Colon (tissue), 2 donors: ENCODE measurements at regions not wholly inside any gene's neighbourhood (a gene's known extent, or its start where the extent isn't known, plus 50 kb on each side); places are given as distances from the start of the nearest gene placed in this dataset.
"Not testable (repeated sequence)": the region's sequence is repeated elsewhere in the genome, so short reads cannot be mapped to it uniquely, and the experiment has no call there.

ENCODE experiments used
- FAIRE-seq: peaks from 2 replicates; lab custom pipeline; 2012; peaks lifted over from hg19 to GRCh38; lab: Jason Lieb, UNC
- donor health status: control.
- donor health status: control.

DNA sequence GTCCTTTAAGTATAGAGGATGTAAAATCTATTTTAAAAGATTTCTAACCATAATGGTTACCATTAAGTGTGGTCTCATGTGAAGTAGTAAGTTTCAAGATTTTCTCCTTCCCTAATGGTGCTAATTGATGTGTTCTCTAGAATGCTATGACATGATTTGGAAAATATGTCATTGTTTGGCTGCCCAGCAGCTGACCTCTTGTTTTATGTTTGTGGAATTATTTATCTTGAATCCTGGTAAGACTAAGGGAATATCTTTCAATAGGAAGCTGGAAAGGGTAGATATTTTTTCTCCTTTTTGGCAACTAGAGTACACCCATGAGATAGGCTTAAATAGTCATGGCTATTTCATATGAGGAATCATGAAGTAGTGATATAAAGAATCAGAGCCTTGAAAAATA, 139.8 kb upstream of the CHODL start:
- no peak for FAIRE-seq

DNA sequence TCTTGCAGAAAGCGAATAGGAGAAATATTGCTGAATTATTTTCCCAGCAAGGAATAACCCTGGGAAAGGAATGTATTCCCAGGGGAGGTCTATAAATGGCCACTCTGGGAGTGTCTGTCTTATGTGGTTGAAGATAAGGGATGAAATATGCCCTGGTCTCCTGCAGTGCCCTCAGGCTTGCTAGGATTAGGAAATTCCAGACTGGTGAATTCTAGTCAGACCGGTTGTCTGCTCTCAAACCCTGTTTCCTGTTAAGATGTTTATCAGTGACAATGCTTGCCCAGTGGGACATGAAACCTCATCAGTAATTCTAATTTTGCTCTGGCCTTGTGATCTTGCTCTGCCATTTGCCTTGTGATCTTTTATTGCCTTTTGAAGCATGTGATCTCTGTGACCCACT, 148.2 kb upstream of the CHODL start:
- not testable (repeated sequence) for FAIRE-seq

- no peak for FAIRE-seq
These were observed 154.8 kb upstream of the CHODL start for GRCh38 chr21:18089786-18090185.

DNA sequence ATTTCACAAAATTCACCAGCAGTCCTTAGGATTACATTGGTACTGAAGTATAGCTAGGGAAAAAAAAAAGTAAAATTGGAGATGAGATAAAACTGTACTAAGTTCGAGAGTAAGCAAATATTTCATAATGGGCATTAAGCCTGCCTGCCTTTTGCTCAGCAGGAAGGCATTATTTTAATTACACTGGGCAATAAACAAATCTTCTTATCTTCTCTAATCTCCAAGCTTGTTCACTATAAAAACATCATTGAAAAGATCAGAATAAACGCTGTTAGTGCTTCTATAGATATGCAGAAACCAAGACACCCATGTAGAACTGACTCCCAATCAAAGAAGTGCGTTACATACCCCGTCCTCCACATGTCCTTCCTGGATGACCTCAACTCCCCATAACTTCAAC, 174.2 kb upstream of the CHODL start:
- no peak for FAIRE-seq

DNA sequence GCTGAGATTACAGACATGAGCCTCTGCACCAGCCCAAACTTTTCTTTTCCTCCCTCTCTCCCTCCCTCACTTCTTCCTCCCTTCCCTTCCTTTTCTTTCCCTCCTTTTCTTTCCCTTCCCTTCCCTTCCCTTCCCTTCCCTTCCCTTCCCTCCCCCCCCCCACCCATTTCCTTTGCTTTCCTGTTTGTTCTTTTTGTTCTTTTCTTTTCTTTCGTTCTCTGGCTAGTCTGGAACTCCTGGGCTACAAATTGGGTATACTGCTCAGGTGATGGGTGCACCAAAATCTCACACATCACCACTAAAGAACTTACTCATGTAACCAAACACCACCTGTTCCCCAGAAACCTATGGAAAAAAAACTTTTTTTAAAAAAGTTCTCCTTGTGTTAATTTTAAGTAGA, 174.8 kb upstream of the CHODL start:
- no peak for FAIRE-seq

DNA sequence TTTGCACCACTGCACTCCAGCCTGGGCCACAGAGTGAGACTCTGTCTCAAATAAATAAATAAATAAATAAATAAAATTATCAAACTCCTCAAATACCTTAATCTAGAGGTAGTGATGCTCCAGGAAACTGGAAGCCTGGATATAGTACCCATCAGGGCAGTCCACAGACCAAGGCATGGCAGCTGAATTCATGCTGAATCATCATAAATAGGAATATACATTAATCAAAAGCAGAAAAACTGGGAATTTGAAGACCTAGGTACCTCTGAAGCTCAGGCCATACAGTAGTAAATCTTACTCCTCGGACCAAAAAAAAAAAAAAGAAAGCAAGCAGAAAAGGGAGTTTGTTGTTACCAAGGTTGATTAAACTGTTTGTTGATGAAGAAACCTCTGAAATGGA, 184.2 kb upstream of the CHODL start:
- FAIRE-seq = no peak

DNA sequence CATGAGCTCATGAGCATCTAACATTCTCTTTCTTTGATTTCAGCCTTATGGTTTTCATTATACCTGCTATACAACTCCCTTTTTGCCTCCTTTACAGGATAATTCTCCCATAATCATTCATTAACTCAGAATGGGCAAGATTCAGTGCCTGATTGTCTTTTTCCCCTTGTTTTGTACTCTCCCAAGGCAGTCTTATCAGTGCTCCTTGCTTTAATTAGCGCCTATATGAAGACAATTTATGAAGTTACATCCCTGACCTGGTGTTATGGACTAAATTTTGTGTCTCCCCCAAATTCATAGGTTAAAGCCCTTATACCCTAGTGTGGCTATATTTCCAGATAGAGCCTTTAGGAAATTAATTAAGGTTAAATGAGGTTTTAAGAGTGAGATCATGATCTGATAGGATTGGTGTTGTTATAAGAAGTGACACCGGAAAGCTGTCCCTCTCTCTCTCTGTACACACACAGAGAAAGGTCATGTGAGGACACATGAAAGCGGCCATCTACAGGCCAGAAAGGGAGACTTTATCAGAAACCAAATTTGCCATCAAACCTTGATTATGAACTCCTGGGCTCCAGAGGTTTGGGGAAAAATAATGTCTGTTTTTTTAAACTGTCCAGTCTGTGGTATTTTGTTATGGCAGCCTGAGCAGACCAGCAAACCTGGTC, 185.8 kb upstream of the CHODL start:
- FAIRE-seq = no peak

DNA sequence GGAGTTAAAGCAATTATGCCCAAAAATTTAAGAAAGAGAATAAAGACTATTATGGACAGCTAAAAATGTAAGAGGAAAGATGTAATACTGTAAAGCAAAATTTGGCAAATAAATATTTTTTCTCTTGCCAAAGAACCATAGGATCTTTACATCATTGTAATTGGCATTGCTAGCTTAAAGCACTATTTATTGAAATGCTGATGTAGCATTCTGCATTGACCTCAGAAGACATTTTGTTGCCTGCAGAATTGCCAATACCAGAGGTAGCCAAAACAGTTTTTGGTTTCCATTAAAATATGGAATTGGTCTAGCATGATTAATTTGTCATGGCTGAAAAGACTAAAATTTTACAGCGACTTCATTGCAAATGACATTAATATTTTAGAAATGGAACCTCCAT, 191.5 kb upstream of the CHODL start:
- FAIRE-seq = no peak

DNA sequence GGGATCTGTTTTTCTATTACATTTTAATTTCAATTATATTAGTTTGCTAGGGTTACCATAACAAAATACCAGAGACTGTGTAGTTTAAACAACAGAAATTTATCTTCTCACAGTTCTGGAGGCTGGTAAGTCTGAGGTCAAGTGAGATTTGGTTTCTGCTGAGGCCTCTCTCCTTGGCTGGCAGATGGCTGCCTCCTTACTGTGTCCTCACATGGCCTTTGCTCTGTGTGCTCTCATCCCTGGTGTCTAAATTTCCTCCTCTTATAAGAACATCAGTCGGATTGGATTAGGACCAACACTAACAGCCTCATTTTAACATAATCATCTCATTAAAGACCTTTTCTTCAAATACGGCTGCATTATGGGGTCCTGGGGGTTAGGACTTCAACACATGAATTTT, 195.2 kb upstream of the CHODL start:
- no peak for FAIRE-seq

- FAIRE-seq = no peak
These were observed 203.6 kb upstream of the CHODL start for GRCh38 chr21:18041012-18041411.

DNA sequence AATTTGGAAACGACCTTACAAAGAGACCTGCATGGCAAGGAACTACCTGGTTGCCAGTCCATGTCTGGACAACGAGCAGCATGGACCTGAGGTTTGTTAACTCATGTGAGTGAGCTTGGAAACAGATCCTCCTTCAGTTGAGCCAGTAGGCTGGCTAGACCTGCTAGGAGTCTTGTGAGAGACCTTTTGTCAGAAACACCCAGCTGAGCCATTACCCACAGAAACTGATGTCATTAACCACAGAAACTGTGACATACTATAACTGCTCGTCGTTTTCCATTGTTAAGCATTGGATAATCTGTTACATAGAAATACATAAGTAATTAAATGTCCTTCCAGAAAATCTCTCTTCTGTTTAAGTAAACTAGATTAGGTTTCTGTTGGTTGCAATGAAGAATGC, 211.1 kb upstream of the C21orf91 start:
- no peak for FAIRE-seq

- FAIRE-seq = no peak
These were observed 207.2 kb upstream of the C21orf91 start for GRCh38 chr21:18026359-18026758.

- no peak for FAIRE-seq
These were observed 204.6 kb upstream of the C21orf91 start for GRCh38 chr21:18023711-18024110.

GRCh38 chr21:18023157-18023556, 204.0 kb upstream of the C21orf91 start:
- FAIRE-seq = no peak

- FAIRE-seq = no peak
These were observed 188.0 kb upstream of the C21orf91 start for GRCh38 chr21:18007121-18007520.

DNA sequence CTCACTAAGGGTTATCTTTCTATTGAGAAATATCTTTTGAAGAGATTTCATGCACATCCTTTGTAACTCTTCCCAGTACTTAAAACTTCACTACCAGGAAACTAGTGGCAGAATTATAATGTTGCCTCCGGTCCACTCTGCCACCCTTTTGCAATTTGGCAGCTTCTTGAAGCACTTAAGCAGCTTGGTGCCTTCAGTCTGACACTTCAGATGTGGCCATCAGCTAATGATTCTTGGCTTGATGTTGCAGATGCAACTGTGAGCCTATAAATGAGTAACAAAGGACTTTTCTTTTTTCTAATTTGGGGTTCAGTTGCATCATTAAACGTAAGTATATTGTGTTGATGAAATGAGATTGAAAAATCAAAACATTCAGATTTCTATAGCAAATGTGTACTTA, 187.5 kb upstream of the C21orf91 start:
- FAIRE-seq = no peak

DNA sequence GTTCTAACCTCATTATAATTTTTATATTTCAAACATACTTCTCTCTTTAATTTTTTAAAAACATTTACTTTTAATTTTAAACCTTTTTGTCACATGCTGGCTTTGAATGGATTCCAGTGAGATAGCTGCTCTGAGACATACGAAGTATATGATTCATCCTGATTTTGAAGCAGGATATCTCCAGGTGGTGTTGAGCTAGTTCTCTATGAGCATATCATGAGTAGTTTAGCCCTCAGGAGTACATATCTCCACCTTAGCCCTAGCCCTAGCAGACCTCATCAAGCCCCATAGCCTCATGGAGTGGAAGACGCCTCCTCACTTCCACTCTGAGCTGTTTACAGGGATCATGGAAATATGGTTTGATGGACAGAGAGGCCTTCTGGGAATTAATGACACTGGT, 183.2 kb upstream of the C21orf91 start:
- FAIRE-seq = no peak

DNA sequence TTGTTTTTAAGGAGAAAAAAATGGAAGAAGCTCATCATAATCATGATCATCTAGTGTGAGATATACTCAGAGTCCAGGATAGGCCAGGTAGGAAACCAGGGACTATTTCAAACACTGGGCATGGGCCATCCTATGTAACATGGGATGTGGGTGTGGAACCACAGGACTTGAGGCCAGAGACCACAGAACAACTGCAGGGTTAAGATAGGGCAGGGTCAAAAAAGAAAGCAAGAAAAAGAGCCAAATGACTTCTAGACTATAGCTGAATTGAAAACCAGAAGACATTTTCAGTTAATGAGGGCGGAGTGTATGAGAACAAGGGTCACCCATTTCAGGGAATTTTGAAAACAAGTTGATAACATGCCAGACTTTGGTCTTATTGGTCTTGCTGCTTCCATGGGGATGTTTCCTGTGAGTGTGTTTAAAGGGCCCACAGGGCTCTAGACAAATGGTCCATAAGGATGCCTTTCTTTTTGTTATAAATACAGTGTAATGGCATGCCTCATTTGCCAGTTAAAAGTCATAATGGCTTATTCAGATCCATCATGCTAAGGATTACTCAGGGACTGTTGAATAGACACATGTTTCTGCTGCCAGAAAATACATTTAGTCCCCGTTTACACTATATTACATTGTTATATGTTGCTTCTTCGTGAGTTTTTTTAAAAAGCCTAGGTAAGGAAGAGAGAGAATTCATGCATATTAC, 182.0 kb upstream of the C21orf91 start:
- no peak for FAIRE-seq

DNA sequence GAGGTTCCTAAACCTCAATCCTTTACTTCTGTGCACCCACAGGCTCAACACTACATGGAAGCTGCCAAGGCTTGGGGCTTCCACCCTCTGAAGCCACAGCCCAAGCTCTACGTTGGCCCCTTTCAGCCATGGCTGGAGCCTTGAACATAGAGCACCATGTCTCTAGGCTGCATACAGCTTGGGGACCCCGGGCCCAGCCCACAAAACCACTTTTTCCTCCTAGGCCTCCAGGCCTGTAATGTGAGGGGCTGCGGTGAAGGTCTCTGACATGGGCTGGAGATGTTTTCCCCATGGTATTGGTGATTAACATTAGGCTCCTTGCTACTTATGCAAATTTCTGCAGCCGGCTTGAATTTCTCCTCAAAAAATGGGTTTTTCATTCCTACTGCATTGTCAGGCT, 179.4 kb upstream of the C21orf91 start:
- not testable (repeated sequence) for FAIRE-seq

DNA sequence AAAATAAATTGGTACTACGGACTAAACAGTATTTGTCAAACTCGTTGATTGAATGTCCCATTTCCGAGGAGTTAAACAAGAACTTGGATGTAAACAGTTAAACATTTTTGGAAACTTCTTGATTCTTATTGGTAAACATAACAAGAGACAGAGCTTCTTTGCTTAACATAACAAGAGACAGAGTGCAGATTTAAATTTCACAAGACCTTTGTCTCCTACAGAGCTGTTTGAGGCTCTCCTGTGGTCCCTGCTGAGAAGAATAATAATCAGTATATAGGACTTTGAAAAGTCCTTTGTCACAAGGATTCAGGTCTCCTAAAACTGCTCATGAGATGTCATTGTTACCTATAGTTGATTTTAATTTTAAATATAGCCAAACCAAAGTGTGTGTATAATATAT, 170.6 kb upstream of the C21orf91 start:
- FAIRE-seq = no peak

GRCh38 chr21:17988102-17988437, 168.9 kb upstream of the C21orf91 start:
- no peak for FAIRE-seq

GRCh38 chr21:17987382-17988101, 168.4 kb upstream of the C21orf91 start:
- no peak for FAIRE-seq

DNA sequence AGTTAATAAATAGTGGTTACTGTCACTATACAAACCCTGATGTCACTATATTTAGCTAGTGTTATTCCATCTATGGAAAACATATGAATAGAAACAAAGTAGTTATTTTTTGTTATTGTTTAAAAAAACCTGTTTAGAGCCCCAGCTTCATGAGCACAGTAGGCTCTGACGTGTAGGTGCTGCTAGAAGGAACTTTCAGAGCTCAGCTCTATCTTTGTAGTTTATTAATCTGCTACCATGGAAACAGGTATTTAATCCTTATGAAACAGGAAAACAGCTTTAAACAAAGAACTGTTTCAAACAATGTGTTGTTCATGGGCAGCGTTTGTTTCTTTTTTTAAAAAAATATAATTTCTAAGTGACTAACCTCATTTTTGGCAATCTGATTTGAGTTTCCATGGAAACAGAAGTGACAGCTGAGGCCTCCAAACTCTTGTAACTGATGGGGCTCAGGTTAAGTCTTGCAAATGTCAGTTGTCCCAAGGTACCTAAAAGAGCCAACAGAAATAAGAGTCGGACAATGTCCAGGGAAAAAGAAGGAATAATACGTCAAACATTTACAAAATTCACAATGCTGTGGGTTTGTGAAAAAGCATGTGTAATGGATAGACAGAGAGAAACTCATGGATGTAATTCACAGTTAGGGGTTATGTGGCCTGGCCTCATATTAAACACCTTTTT, 162.0 kb upstream of the C21orf91 start:
- no peak for FAIRE-seq
